Lung (tissue), 11 donors: ENCODE measurements at regions not wholly inside any gene's neighbourhood (a gene's known extent, or its start where the extent isn't known, plus 50 kb on each side); places are given as distances from the start of the nearest gene placed in this dataset.
"Not testable (repeated sequence)": the region's sequence is repeated elsewhere in the genome, so short reads cannot be mapped to it uniquely, and the experiment has no call there.

ENCODE experiments used
- ATAC-seq: fragments of 200-7000 bp; cut with Tn5 transposase; one replicate; pipeline ENCODE4 v1.9.1; 2020; ENCODE audit warnings: moderate number of reproducible peaks; ENCODE audit not compliant: insufficient read depth, low FRiP score
- DNase-seq, 3 donors: peaks; one replicate each; pipeline ENCODE4 v3.0.0-alpha.2; 2013 to 2017
- H3K27ac ChIP-seq, 2 donors: one replicate each; pipeline ENCODE4 v1.5.1; 2013; ENCODE audit warnings: mild to moderate bottlenecking in 2 of 2, moderate library complexity in 2 of 2, control low read depth in 1 of 2, inconsistent platforms in 1 of 2, low read depth in 1 of 2, low read length in 1 of 2
- H3K27me3 ChIP-seq, 3 donors: one replicate each; pipeline ENCODE4 v1.5.1; 2013; ENCODE audit warnings: low read length in 2 of 3; ENCODE audit not compliant: control insufficient read depth in 3 of 3, insufficient read depth in 3 of 3
- H3K36me3 ChIP-seq, 4 donors: one replicate each; pipeline ENCODE4 v1.5.1; 2013; ENCODE audit warnings: low read length in 4 of 4, mild to moderate bottlenecking in 1 of 4, moderate library complexity in 1 of 4; ENCODE audit not compliant: control insufficient read depth in 4 of 4, insufficient read depth in 4 of 4
- H3K4me1 ChIP-seq, 5 donors: one replicate each; pipeline ENCODE4 v1.5.1; 2013; ENCODE audit warnings: low read length in 5 of 5, mild to moderate bottlenecking in 2 of 5, moderate library complexity in 1 of 5; ENCODE audit not compliant: control insufficient read depth in 5 of 5, insufficient read depth in 5 of 5
- H3K4me3 ChIP-seq: one replicate; pipeline ENCODE4 v1.5.1; 2013; ENCODE audit warnings: mild to moderate bottlenecking, control low read depth, moderate library complexity
- H3K9ac ChIP-seq, 2 donors: one replicate each; pipeline ENCODE4 v1.5.1; 2013; ENCODE audit warnings: low read length in 2 of 2, control low read depth in 1 of 2; ENCODE audit not compliant: insufficient read depth in 1 of 2
- H3K9me3 ChIP-seq, 4 donors: one replicate each; pipeline ENCODE4 v1.5.1; 2013; ENCODE audit warnings: low read length in 3 of 4, mild to moderate bottlenecking in 1 of 4, moderate library complexity in 1 of 4; ENCODE audit not compliant: control insufficient read depth in 4 of 4, insufficient read depth in 3 of 4
- CTCF ChIP-seq: IDR thresholded peaks from 2 replicates; pipeline ENCODE4 v1.5.1; 2012; ENCODE audit warnings: mild to moderate bottlenecking; ENCODE audit errors: control extremely low read depth, extremely low read depth
- WGBS, 2 donors: extraction: QIAGEN DNeasy Blood & Tissue Kit; methylation state at CpG; one replicate each; pipeline ENCODE4 v1.1.7; 2013; 5-methylcytosine and 5-hydroxymethylcytosine counted together
- donor health status: control.
- donor health status: control.
- donor health status: Bipolar disorder and iron deficiency.
- donor health status: healthy.
- donor health status: DM: yes; HTN: yes; CAD: no.

GRCh38 chr3:98691897-98692296 lies 71.2 kb upstream of the ST3GAL6 start:
- no peak for TF ChIP-seq CTCF
- Histone ChIP-seq H3K36me3 (no peaks in the 10 kb centered on the region), H3K9ac (no peak overlapping the region), H3K27ac (no peak overlapping the region), H3K27me3 (no peaks in the 10 kb centered on the region), H3K4me3 (no peak overlapping the region), H3K9me3 (no peaks in the 10 kb centered on the region), H3K4me1 (no peaks in the 10 kb centered on the region)
- no peak for ATAC-seq
- 56 to 67% methylated on average over 1 of the region's 1 CpG for WGBS, 2 donors
- DNase-seq = peak in 1 of 3 donors; percentile 8

DNA sequence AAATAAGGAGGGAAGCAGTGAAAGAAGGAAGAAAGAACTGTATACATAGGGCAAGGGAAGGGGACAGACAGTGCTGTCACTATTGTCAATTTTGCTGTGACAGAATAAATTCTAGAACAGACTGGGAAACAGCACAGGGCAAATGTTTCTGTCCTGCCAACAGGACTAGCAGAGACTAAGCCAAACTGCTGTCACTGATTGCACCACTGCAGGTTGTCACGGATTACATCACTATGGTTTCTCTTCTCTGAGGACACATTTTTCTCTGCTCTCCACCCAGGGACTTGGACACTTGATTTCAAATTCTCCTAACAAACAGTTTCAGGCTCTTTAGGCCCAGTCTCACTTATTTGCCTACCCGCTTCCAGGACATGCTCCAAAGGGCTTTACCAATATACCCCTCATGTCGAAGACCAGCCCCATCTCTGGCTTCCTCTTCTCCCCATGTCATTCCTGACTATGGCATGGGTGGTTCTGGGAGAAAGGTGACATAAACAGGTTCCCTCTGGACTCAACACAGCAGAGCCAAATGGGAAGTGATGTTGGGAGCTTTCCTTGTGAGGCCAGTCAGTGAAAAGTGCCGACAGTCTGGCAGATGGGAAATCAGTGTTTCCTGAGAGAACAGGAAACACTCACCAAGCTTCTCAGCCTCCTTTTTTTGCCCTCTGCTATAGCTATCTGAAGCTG lies 70.2 kb upstream of the ST3GAL6 start:
- no peak overlapping the region for H3K9ac ChIP-seq
- WGBS, 2 donors = 44 to 61% methylated on average over 4 of the region's 4 CpGs
- TF ChIP-seq CTCF = no peak
- peak overlapping the region in 1 of 2 donors; percentile 33 for H3K27ac ChIP-seq
- H3K36me3 ChIP-seq = no peaks in the 10 kb centered on the region
- no peaks in the 10 kb centered on the region for H3K4me1 ChIP-seq
- DNase-seq (no peak), ATAC-seq (no peak)
- H3K9me3 ChIP-seq = no peaks in the 10 kb centered on the region
- no peak overlapping the region for H3K4me3 ChIP-seq
- no peaks in the 10 kb centered on the region for H3K27me3 ChIP-seq

DNA sequence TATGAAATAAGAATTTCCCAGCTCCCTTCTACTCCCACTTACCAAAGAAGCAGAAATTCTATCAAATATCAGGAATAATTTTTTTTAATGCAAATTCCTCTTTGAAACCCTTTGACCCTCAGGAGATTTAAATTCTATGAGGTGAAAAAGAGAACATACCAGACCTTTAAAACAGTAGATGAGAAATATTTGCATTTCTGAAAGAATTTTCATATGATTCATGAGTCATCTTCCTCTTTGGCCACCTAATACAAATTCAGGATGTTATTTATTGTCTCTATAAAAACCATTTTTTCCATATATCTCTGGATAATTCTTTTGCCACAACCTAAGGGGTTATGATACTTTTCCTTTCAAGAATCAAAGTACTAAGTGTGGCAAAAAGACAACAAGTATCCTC lies 67.3 kb upstream of the ST3GAL6 start:
- no peak overlapping the region for H3K9ac ChIP-seq
- ATAC-seq (no peak), DNase-seq (no peak)
- H3K9me3 ChIP-seq = no peaks in the 10 kb centered on the region
- H3K4me3 ChIP-seq = no peak overlapping the region
- no peak overlapping the region for H3K27ac ChIP-seq
- H3K36me3 ChIP-seq = no peaks in the 10 kb centered on the region
- H3K4me1 ChIP-seq = no peaks in the 10 kb centered on the region
- no peak for TF ChIP-seq CTCF
- no peaks in the 10 kb centered on the region for H3K27me3 ChIP-seq

DNA sequence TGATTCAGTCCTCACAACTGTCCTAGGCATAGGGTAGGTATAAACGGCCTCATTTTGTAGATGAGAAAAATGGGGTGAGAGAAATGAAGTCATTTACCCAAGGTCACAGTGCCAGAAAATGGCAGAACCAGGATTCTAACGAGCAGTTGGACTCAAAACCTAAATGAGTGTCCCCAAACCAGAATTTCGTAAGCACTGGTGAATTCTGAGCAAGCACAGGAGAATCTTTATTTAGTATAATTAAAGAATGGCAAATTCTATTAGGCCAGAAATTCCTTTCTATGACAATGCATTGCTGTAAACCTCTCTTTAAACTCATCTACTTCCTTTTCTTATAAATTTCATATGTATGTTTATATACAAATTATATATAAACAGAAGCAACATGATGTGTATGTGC lies 66.8 kb upstream of the ST3GAL6 start:
- not testable (repeated sequence) for ATAC-seq, H3K27ac ChIP-seq, H3K9ac ChIP-seq, H3K4me1 ChIP-seq, H3K4me3 ChIP-seq, DNase-seq, H3K36me3 ChIP-seq, H3K9me3 ChIP-seq, H3K27me3 ChIP-seq
- WGBS, 2 donors = 73 to 76% methylated on average over 3 of the region's 3 CpGs
